ENCODE measurements at regions not wholly inside any gene's neighbourhood (a gene's known extent, or its start where the extent isn't known, plus 50 kb on each side); places are given as distances from the start of the nearest gene placed in this dataset.

- H3K4me3 ChIP-seq (ENCODE audit: low read depth, low read length), result no peak overlapping the region
- no peak for TF ChIP-seq CTCF (IDR thresholded peaks at IDR 0.05; ENCODE audit: borderline replicate concordance, insufficient read depth, low read depth, low read length)
These were observed 1442.8 kb upstream of the ALCAM start for GRCh38 chr3:103923907-103924306.

DNA sequence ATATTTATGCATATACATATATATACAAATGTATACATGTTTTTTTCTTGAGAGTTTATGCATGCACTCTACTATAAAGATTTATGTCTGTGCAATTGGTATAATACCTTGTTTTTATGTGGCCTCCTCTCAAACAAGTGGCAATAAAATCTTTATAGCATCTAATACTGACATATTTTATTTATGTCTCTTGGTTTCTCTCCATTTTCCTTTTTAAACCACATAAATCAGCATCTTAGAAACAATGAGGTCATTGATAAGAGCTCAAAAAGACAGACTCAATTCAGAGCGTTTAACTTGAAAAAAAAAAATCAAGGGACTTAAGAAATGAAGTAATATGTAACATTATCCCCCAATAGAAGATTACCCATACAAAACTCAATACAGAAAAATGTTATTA, 1442.2 kb upstream of the ALCAM start:
- no peak for TF ChIP-seq CTCF (IDR thresholded peaks at IDR 0.05; ENCODE audit: borderline replicate concordance, insufficient read depth, low read depth, low read length)

GRCh38 chr3:103926936-103927335, 1439.8 kb upstream of the ALCAM start:
- no peak overlapping the region for H3K4me3 ChIP-seq (ENCODE audit: low read depth, low read length)
- TF ChIP-seq CTCF (IDR thresholded peaks at IDR 0.05; ENCODE audit: borderline replicate concordance, insufficient read depth, low read depth, low read length), result no peak

More for the DNA sequence above, 1442.2 kb upstream of the ALCAM start:
- H3K4me3 ChIP-seq (ENCODE audit: low read depth, low read length), result no peak overlapping the region

GRCh38 chr3:103927896-103928295, 1438.8 kb upstream of the ALCAM start:
- no peak overlapping the region for H3K4me3 ChIP-seq (ENCODE audit: low read depth, low read length)
- TF ChIP-seq CTCF (IDR thresholded peaks at IDR 0.05; ENCODE audit: borderline replicate concordance, insufficient read depth, low read depth, low read length), result no peak

GRCh38 chr3:103937094-103937493, 1429.6 kb upstream of the ALCAM start:
- no peak for TF ChIP-seq CTCF (IDR thresholded peaks at IDR 0.05; ENCODE audit: borderline replicate concordance, insufficient read depth, low read depth, low read length)

DNA sequence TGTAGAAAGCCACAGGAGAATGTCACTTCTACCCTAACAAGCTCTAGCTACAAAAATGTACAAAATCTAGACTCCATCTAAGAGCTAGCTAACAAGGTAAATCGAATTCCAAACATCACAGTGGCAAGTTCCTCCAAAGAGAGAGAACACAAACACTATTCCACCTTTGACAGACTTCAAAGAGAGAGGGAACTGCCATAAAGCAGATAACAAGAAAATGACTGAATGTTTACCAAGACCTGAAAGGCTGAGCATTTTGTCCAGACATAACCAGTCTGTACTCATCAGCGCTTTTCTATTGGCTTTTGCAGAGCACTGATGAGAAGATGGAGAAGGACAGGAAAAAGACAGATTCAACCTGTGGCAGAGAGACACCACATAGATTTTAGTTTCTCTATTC, 1419.6 kb upstream of the ALCAM start:
- no peak overlapping the region for H3K4me3 ChIP-seq (ENCODE audit: low read depth, low read length)
- no peak for TF ChIP-seq CTCF (IDR thresholded peaks at IDR 0.05; ENCODE audit: borderline replicate concordance, insufficient read depth, low read depth, low read length)

More at GRCh38 chr3:103937094-103937493, 1429.6 kb upstream of the ALCAM start:
- H3K4me3 ChIP-seq (ENCODE audit: low read depth, low read length), result no peak overlapping the region

GRCh38 chr3:103949693-103950092, 1417.0 kb upstream of the ALCAM start:
- TF ChIP-seq CTCF (IDR thresholded peaks at IDR 0.05; ENCODE audit: borderline replicate concordance, insufficient read depth, low read depth, low read length), result no peak
- H3K4me3 ChIP-seq (ENCODE audit: low read depth, low read length), result no peak overlapping the region
